NB4 (cell line): ENCODE measurements at regions not wholly inside any gene's neighbourhood (a gene's known extent, or its start where the extent isn't known, plus 50 kb on each side); places are given as distances from the start of the nearest gene placed in this dataset.

Experiments used
- MYC ChIP-seq: IDR thresholded peaks from 2 replicates; pipeline ENCODE4 v1.6.1; 2011; ENCODE audit warnings: low read depth, low read length
- POLR2A ChIP-seq: IDR thresholded peaks from 2 replicates; pipeline ENCODE4 v1.6.1; 2011; ENCODE audit warnings: mild to moderate bottlenecking; ENCODE audit not compliant: insufficient read length; ENCODE audit errors: extremely low read depth
- TF ChIP-seq, protein P1 (sequence below): IDR thresholded peaks from one replicate; pipeline ENCODE4 v1.5.1; 2012; ENCODE audit warnings: low read depth, low read length

DNA sequence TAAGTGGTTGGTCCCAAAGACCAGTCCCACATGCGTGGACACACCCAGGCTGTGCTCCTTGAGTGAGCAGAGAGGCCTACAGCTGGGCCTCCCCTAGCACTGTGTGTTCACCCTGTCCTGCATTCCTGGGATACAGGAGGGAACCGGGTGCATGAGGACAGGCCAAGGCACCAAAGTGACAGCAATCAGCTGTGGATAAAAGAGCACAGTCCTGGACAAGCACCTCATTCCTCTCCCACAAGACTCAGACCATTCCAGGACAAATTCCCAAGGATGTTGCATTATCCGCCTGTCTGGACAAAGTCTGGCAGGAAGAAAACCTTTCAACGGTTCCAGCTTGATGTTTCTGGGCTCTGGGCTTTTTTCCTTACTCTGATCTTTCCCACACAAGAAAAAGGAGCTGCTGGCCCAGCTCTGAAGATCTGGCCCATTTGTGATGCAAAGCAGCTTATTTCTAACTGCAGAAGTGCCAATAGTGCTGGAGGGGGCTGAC lies 273.2 kb downstream of the ENC1 start:
- TF ChIP-seq, protein P1, sequence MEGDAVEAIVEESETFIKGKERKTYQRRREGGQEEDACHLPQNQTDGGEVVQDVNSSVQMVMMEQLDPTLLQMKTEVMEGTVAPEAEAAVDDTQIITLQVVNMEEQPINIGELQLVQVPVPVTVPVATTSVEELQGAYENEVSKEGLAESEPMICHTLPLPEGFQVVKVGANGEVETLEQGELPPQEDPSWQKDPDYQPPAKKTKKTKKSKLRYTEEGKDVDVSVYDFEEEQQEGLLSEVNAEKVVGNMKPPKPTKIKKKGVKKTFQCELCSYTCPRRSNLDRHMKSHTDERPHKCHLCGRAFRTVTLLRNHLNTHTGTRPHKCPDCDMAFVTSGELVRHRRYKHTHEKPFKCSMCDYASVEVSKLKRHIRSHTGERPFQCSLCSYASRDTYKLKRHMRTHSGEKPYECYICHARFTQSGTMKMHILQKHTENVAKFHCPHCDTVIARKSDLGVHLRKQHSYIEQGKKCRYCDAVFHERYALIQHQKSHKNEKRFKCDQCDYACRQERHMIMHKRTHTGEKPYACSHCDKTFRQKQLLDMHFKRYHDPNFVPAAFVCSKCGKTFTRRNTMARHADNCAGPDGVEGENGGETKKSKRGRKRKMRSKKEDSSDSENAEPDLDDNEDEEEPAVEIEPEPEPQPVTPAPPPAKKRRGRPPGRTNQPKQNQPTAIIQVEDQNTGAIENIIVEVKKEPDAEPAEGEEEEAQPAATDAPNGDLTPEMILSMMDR: no peak
- TF ChIP-seq POLR2A (no peak), MYC (no peak)
